H54 (cell line): ENCODE measurements at regions not wholly inside any gene's neighbourhood (a gene's known extent, or its start where the extent isn't known, plus 50 kb on each side); places are given as distances from the start of the nearest gene placed in this dataset.

Experiments used
- DNase-seq: peaks from one replicate; pipeline ENCODE4 v3.0.0; 2011; ENCODE audit warnings: low spot score, mixed read lengths; ENCODE audit not compliant: insufficient read length
- FAIRE-seq: peaks from 3 replicates; lab custom pipeline; 2011; peaks lifted over from hg19 to GRCh38; lab: Jason Lieb, UNC
- POLR2A ChIP-seq: IDR thresholded peaks from 2 replicates; pipeline ENCODE4 v1.6.1; 2011; ENCODE audit warnings: low read depth, mild to moderate bottlenecking, low read length

- FAIRE-seq (no peak), DNase-seq (no peak)
- TF ChIP-seq POLR2A: no peak
Measured at GRCh38 chr2:221001381-221001801, 570.7 kb downstream of the EPHA4 start.

GRCh38 chr2:221002101-221002685, 569.9 kb downstream of the EPHA4 start:
- FAIRE-seq: no peak
- no peak for TF ChIP-seq POLR2A
- no peak for DNase-seq

GRCh38 chr2:221005338-221005737, 566.8 kb downstream of the EPHA4 start:
- FAIRE-seq: no peak

GRCh38 chr2:221006084-221006483, 566.0 kb downstream of the EPHA4 start:
- FAIRE-seq (no peak), DNase-seq (no peak)
- no peak for TF ChIP-seq POLR2A

More at GRCh38 chr2:221005338-221005737, 566.8 kb downstream of the EPHA4 start:
- no peak for TF ChIP-seq POLR2A
- no peak for DNase-seq

GRCh38 chr2:221016551-221016950, 555.6 kb downstream of the EPHA4 start:
- TF ChIP-seq POLR2A: no peak
- FAIRE-seq: no peak
- DNase-seq: no peak

- no peak for DNase-seq
- FAIRE-seq: no peak
- TF ChIP-seq POLR2A: no peak
Measured at GRCh38 chr2:221018262-221018661, 553.8 kb downstream of the EPHA4 start.

GRCh38 chr2:221019668-221020067, 552.4 kb downstream of the EPHA4 start:
- DNase-seq (no peak), FAIRE-seq (no peak)
- no peak for TF ChIP-seq POLR2A

GRCh38 chr2:221022554-221022953, 549.5 kb downstream of the EPHA4 start:
- TF ChIP-seq POLR2A: no peak
- DNase-seq: no peak
- FAIRE-seq: no peak

GRCh38 chr2:221025398-221025797, 546.7 kb downstream of the EPHA4 start:
- no peak for TF ChIP-seq POLR2A
- peak; percentile 11 for FAIRE-seq
- DNase-seq: no peak

- DNase-seq (no peak), FAIRE-seq (no peak)
- no peak for TF ChIP-seq POLR2A
Measured at GRCh38 chr2:221034026-221034701, 537.9 kb downstream of the EPHA4 start.

- no peak for FAIRE-seq
- TF ChIP-seq POLR2A: no peak
Measured at GRCh38 chr2:221034973-221035372, 537.1 kb downstream of the EPHA4 start.

GRCh38 chr2:221042926-221043325, 529.2 kb downstream of the EPHA4 start:
- DNase-seq: no peak
- TF ChIP-seq POLR2A: no peak
- FAIRE-seq: no peak

More at GRCh38 chr2:221034973-221035372, 537.1 kb downstream of the EPHA4 start:
- no peak for DNase-seq

- no peak for FAIRE-seq
- TF ChIP-seq POLR2A: no peak
- DNase-seq: no peak
Measured at GRCh38 chr2:221044781-221045180, 527.3 kb downstream of the EPHA4 start.

- no peak for TF ChIP-seq POLR2A
- DNase-seq (no peak), FAIRE-seq (no peak)
Measured at GRCh38 chr2:221050020-221050795, 521.9 kb downstream of the EPHA4 start.
